ENCODE measurements at regions not wholly inside any gene's neighbourhood (a gene's known extent, or its start where the extent isn't known, plus 50 kb on each side); places are given as distances from the start of the nearest gene placed in this dataset.

GRCh38 chr13:27367570-27367969 is 56.8 kb upstream of the GTF3A start:
- no peak for DNase-seq (ENCODE audit: low read depth)

GRCh38 chr13:27370305-27370872 is 54.0 kb upstream of the GTF3A start:
- no peak for DNase-seq (ENCODE audit: low read depth)

GRCh38 chr13:27371932-27372331 is 52.5 kb upstream of the GTF3A start:
- no peak for DNase-seq (ENCODE audit: low read depth)

GRCh38 chr13:27372896-27373295 is 51.5 kb upstream of the GTF3A start:
- no peak for DNase-seq (ENCODE audit: low read depth)

- DNase-seq (ENCODE audit: low read depth): no peak
Measured at GRCh38 chr13:27374126-27374613, 50.2 kb upstream of the GTF3A start.

Data from stimulated activated CD8-positive, alpha-beta memory T cell treated with anti-CD3 and anti-CD28 coated beads, Interleukin-4, amount 100 ng/mL, for 24 hours (primary cell).